Islet precursor cell (in vitro differentiated cells): ENCODE measurements at regions not wholly inside any gene's neighbourhood (a gene's known extent, or its start where the extent isn't known, plus 50 kb on each side); places are given as distances from the start of the nearest gene placed in this dataset.

Source experiments
- DNase-seq: peaks from one replicate; pipeline ENCODE4 v3.0.0-alpha.2; 2018

- no peak for DNase-seq
Measured at GRCh38 chr9:116015855-116016254, 137.7 kb upstream of the PAPPA start.

- no peak for DNase-seq
Measured at GRCh38 chr9:116020146-116020545, 133.4 kb upstream of the PAPPA start.

GRCh38 chr9:116020801-116021200 lies 132.8 kb upstream of the PAPPA start:
- DNase-seq: no peak

- no peak for DNase-seq
Measured at GRCh38 chr9:116027096-116027495, 126.5 kb upstream of the PAPPA start.

GRCh38 chr9:116027511-116027910 lies 126.1 kb upstream of the PAPPA start:
- no peak for DNase-seq

- DNase-seq: no peak
Measured at GRCh38 chr9:116027951-116028350, 125.6 kb upstream of the PAPPA start.

- DNase-seq: no peak
Measured at GRCh38 chr9:116030517-116030916, 123.1 kb upstream of the PAPPA start.

- no peak for DNase-seq
Measured at GRCh38 chr9:116032683-116033440, 120.7 kb upstream of the PAPPA start.

GRCh38 chr9:116039312-116039711 lies 114.3 kb upstream of the PAPPA start:
- no peak for DNase-seq

GRCh38 chr9:116039893-116040292 lies 113.7 kb upstream of the PAPPA start:
- DNase-seq: no peak

- DNase-seq: no peak
Measured at GRCh38 chr9:116042321-116042720, 111.3 kb upstream of the PAPPA start.

- DNase-seq: no peak
Measured at GRCh38 chr9:116045083-116045482, 108.5 kb upstream of the PAPPA start.

GRCh38 chr9:116048081-116048480 lies 105.5 kb upstream of the PAPPA start:
- no peak for DNase-seq

GRCh38 chr9:116049456-116049855 lies 104.1 kb upstream of the PAPPA start:
- no peak for DNase-seq

GRCh38 chr9:116051528-116051927 lies 102.1 kb upstream of the PAPPA start:
- DNase-seq: no peak

- DNase-seq: no peak
Measured at GRCh38 chr9:116055536-116055935, 98.1 kb upstream of the PAPPA start.

GRCh38 chr9:116057371-116057770 lies 96.2 kb upstream of the PAPPA start:
- DNase-seq: no peak

GRCh38 chr9:116058421-116058820 lies 95.2 kb upstream of the PAPPA start:
- no peak for DNase-seq

- no peak for DNase-seq
Measured at GRCh38 chr9:116059466-116059865, 94.1 kb upstream of the PAPPA start.

- no peak for DNase-seq
Measured at GRCh38 chr9:116060631-116061030, 93.0 kb upstream of the PAPPA start.

- no peak for DNase-seq
Measured at GRCh38 chr9:116061546-116062205, 91.9 kb upstream of the PAPPA start.

GRCh38 chr9:116062206-116062550 lies 91.4 kb upstream of the PAPPA start:
- DNase-seq: no peak

GRCh38 chr9:116064970-116065369 lies 88.6 kb upstream of the PAPPA start:
- DNase-seq: no peak

- no peak for DNase-seq
Measured at GRCh38 chr9:116066221-116066620, 87.4 kb upstream of the PAPPA start.

- DNase-seq: no peak
Measured at GRCh38 chr9:116067566-116067965, 86.0 kb upstream of the PAPPA start.
